ENCODE measurements at regions not wholly inside any gene's neighbourhood (a gene's known extent, or its start where the extent isn't known, plus 50 kb on each side); places are given as distances from the start of the nearest gene placed in this dataset.

DNA sequence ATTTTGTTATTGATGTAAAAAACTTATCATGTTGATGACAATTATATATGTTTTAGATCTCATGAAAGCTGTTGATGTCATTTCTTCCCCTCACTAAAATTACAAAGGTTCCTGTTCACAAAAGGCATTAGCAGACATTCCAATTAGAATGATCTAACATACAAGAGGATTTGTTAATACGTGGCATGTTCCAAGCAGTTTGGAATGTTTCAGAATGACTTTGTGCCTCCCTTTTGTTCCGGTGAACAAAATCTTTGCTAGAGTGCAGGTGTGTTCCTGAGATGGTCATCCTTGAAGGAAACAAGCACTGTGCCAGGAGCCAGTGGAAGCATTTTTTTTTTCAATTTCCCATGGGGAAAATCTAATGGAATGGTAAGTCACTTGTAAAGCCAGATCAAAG is 108.0 kb upstream of the KCTD3 start:
- DNase-seq (ENCODE audit: low read depth) = peak; percentile 15

DNA sequence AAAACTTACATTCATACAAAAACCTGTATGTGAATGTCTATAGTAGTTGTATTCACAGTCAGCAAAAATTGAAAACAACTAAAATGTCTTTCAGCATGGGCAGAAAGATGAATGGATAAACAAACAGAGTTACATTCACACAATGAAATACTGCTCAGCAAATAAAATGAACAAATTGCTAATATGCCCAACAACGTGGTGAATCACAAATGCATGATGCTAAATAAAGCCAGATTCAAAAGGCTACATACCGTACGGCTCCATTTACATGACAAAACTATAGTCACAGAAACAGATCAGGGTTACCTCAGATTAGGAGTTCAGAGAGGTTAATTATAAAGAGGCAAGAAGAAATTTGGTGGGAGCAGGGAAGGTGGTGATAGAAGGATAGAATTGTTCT is 100.7 kb upstream of the KCTD3 start:
- no peak for DNase-seq (ENCODE audit: low read depth)

DNA sequence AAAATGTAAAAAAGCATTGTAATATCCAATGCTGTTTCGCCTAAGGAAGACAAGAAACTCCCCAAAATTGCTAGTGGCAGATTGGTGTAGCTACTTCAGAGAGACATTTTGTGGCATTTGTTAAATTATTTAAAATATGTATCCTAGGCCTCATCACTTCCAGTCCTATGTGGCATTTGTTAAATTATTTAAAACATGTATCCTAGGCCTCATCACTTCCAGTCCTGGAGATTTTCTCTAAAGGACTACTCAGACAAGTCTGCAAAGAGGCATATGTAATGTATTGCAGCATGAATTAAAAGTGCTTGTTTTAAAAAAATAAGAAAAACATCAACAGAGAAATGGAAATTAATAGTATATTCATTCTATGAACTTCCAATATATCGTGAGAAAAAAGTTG is 95.6 kb upstream of the KCTD3 start:
- DNase-seq (ENCODE audit: low read depth) = no peak

DNA sequence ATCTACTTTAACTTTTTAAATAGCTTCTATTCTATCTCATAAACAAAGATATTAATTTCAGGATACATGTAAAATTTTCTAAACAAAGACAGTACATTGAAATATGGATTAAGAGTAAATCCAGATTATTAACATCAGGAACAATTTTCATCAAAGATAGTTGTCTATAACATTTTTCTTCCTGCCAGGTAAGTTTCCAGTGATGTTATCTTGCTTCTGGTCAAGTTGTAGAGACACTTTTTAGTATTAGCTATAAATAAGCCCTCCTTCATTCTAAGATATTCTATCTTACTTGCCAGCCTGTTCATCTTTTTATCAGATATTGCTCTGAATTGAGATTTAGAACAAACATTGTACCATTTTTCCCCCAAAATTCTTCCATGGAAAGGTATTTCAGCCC is 94.4 kb upstream of the KCTD3 start:
- no peak for DNase-seq (ENCODE audit: low read depth)

DNA sequence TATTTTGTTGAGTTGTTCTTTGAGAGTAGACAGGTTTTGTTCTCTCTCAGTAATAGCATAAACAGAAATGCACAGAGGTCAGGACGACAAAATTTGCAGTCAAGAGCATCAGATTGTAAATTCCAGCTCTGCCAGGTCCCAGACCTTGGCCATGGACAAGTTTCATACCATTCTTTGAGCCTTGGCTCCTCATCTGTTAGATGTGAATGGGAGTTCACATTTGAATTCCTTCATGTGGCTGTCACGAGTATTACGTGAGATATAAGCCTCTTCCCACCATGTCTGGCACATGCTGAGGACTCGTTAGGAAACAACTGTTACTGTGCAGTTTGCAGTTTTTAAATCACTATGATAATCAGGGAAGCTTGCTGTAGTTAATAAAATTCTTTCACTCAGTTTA is 93.2 kb upstream of the KCTD3 start:
- peak; percentile 47 for DNase-seq (ENCODE audit: low read depth)

DNA sequence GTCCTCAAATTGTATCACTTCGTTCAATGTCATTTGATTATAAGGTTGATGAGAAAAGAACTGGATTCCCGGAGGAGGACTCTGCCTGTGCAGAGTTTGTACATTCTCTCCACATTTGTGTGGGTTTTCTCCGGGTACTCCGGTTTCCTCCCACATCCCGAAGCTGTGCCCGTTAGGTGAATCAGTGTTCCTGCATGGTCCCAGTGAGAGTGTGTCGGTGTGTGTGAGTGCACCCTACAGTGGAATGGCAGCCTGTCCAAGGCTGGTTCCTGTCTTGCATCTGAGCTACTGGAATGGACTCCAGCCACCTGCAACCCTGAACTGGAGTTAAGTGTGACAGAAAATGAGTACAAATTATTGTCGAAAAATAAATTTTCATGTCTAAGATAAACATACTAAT is 92.2 kb upstream of the KCTD3 start:
- no peak for DNase-seq (ENCODE audit: low read depth)

DNA sequence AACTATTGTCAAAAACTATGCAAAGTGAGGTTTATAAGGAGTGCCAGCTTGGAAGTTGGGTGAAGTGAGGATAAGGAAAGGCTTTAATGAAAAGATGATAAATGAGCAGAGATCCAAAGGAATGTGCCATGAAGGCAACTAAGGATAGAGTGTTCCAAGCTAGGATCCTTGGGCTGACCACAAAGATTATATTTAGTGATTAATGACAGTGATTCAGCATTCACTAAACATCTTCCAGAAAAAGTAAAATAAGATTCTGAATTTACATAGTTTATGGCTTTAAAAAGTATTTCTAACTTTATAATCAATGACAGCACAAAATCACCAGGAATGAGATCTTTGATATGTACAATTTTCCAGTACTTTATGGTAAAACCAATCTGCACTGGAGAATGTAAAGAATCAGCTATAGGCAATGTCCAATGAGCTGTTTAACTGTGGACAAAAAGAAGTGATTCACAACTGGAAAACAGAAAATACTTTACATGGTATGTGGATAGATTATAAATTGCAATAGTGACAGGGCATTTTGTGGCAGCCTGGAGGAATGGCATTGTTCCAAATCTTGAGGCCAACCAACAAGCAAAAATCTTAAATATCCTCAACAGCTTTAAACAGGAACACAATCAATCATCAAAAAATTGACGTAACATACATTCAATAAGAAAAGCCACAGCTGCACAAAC is 91.2 kb upstream of the KCTD3 start:
- DNase-seq (ENCODE audit: low read depth) = peak; percentile 72

DNA sequence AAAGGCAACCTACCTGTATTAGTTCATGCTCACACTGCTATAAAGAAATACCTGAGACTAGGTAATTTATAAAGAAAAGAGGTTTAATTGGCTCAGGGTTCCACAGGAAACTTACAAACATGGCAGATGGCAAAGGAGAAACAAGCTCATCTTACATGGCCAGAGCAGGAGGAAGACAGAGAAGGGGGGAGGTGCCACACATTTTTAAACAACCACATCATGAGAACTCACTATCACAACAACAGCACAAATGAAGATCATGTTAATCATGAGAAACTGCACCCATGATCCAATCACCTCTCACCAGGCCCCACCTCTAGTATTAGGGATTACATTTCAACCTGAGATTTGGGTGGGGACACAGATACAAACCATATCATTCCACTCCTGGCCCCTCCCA is 90.6 kb upstream of the KCTD3 start:
- peak; percentile 74 for DNase-seq (ENCODE audit: low read depth)

DNA sequence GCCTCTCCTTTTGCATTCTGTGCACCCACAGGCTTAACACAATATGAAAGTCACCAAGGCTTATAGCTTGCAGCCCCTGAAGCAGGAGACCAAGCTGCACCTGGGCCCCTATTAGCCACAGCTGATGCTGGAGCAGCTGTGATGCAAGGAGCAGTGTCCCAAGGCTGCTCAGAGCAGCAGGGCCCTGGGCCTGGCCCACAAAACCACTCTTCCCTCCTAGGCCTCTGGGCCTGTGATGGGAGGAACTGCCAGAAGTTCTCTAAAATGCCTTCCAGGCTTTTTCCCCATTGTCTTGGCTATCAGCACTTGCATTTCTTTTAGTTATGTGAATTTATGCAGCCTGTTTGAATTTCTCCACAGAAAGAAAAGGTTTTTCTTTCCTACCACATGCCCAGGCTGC is 89.5 kb upstream of the KCTD3 start:
- DNase-seq (ENCODE audit: low read depth) = no peak

DNA sequence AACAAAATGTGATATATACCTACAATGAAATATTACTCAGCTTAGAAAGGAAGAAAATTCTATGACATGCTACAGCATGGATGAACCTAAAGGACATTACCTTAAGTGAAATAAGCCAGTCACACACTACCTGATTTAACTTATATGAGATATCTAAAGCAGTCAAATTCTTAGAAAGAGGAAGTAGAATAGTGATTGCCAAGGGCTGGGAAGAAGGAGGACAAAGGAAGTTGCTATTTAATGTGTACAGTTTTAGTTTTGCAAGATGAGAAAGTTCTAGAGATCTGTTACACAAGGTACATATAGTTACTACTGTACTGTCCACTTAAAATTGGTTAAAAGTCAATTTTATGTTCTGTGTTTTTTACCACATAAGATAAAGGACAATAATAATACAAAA is 87.5 kb upstream of the KCTD3 start:
- DNase-seq (ENCODE audit: low read depth) = no peak

DNA sequence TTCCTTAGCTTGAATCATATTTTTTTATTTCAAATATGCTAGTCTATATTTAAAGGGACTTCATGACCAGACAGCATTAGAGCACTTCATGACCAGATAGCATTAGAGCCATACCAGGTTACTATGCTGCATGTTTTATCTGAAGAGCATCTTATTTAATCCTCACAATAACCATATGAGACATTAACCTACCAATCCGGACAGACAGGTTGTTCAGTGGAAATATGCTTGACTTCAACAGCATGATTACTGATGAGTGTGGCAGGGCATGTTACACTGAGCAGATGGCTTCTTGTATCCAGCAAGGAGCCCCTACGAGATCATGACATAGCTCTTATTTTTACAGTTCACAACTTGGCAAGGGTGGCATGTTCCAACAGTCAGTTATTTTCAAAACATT is 85.0 kb upstream of the KCTD3 start:
- no peak for DNase-seq (ENCODE audit: low read depth)

DNA sequence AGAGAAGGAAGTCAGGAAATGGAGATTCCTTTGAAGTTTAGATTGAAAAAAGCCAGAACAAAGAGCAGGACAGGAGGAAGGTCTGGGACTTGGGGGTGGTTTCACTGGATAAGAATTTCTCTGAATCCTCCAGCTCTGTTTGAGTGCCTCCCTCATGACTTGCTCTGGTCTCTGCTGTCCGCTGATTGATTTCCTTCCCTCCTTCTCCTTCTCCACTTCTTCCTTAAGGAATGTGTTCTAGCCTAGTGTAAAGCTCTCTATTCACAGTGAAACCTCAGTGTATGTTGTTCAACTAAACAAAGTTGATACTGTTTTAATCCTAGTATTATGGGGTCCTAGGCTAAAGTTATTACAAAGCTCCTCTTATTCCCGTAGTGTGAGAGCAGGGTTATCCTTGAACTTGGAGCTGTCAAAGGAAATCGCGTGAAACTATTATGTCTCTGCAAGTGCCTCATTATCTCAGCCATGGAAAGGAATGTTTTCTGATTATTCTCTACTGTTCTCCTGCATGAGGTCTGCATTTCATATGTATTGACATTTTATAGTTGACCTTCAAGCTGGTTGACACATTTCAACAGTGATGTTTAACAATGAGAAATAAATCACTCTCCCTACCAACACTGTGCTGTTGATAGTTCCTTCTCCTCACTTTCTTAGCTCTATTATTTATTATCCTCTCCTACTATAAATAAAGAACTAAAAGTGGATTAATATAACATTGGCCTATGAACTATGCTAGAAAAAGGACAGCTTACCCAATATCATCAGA is 82.7 kb upstream of the KCTD3 start:
- no peak for DNase-seq (ENCODE audit: low read depth)

DNA sequence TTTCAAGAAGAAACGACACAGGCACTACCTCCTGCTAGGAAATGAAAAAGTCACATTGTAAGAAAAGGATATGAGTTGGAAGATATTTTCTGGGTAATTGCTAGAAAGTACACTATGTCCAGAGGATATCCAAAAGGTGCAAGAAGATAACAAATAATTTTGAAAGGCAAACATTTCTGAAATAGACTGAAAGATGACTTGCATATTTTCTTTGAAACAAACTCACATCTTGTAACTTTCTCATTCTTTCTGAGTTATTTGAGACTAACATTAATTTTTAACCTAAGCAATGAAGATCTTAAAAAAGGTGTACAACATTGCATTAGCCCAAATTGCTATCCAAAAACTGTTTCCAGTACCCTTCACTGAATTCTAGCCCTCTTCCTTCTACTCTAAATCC is 79.6 kb upstream of the KCTD3 start:
- no peak for DNase-seq (ENCODE audit: low read depth)

DNA sequence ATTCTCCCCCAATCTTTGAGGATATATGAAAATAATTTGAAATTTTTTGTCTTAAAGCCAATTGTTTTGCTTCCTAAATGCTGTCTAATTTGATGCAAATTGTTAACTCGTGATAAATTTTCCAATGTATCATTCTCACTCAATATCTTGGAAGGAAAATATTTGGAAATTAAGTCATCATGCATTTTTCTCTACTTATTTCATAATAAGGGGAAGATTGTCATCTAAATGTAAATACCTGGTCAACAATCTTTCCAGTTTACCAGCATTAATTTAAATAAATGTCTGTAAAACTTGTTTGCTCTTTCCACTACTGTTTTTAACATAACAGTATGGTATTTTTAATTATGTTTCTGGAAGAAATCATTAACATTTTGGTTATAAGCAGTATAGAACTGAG is 78.3 kb upstream of the KCTD3 start:
- DNase-seq (ENCODE audit: low read depth) = no peak

DNA sequence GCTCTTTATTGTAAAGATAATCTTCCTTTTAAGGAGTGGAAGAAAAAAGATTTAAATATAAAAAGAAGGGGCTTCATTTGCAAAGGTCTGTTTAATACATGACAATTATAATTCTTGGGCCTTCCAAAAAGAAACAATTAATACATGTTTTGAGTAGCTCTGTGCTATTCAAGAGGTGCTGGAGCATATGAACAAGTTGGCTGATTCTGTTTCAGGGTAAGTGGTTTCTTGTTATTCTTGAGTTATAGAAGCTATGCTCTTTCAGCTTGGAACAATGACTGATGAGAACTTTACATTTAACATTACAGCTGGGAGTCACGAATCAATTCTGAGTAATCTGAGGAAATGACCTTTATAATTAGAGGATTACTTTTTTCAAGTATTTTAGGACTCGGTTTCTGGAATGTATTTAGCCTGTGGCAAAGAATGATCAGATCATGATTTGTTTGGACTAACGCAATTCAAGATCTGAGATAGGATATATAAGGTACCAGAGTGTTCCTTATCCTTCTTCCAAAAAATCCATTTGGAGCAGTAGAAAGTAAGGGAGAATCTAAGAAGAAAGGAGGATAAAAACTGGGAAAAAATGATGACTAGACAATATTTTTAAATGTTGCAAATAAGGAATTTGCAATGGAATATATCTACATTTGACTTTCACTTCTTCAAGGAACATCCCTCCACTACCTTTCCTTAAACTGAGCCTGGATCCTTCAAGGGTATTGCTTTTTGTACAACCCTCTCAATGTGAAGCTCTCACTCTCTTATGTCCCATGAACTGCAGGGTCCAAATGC is 77.1 kb upstream of the KCTD3 start:
- DNase-seq (ENCODE audit: low read depth) = no peak

DNA sequence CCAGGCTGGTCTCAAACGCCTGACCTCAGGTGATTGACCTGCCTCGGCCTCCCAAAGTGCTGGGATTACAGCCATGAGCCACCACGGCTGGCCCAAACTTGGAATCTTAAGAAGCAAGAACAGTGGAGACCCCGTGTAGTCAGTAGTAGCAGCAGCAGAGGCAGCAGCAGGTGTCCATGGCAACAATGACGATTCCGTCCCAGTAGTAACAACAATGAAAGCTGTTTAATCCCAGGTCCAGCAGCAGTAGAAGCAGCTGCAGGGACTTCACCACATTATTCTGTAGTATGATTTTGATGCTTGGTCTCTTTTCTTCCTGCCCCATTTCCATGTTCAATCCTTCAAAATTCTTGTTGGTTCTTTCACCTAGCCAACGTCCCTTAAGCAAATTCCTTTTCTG is 69.6 kb upstream of the KCTD3 start:
- no peak for DNase-seq (ENCODE audit: low read depth)

DNA sequence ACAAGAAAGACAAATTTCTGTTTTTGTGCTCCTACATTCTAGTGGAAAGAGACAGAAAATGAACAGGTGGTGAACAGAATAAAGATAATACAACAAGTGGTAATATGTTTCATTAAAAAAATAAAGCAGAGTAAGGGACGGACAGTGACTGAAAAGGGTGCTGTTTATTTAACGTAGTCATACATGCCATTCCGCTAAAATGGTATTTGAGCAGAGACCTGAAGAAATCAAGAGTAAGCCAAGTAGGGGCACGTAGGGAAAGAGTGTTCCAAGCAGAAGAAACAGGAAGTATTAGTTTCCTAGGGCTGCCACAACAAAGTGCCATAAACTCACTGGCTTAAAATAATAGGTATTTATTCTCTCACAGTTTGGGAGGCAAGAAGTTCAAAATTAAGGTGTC is 65.6 kb upstream of the KCTD3 start:
- DNase-seq (ENCODE audit: low read depth) = no peak

DNA sequence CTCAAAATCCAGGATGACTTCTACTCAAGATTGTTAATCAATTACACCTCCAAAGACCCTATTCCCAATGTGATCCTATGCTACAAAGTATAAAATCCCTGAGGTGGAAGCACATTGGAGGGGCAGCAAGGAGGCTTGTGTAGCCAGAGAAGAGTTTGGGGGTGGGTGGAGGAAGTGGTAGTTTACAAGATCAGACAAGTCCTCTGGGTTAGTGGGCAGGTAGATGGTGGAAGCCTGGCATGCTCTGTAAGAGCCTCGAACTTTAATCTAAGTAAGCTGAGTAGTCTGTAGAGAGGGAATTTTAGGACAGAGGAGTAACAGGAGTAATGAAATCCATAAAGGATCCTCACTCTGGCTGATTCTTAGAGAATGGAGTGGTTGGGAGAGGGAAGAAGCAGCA is 65.0 kb upstream of the KCTD3 start:
- no peak for DNase-seq (ENCODE audit: low read depth)

DNA sequence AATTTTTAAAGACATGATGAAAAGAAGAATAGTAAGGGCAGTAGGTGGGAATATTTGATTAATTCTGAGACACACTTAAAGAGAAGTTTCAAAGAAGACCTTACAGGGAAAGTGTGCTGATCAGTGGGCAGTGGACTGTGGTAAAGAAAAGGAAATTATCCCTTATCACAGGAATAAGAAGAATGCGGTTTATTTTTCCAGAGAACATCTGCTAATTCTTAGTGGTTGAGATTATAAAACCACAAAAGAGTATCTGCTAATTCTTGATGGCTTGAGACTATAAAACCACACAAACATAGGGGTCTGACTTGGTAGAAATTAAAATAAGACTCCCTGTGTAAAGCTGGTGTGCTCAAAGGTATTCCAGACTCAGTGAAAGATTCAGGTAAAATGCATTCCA is 60.0 kb upstream of the KCTD3 start:
- peak; percentile 43 for DNase-seq (ENCODE audit: low read depth)

DNA sequence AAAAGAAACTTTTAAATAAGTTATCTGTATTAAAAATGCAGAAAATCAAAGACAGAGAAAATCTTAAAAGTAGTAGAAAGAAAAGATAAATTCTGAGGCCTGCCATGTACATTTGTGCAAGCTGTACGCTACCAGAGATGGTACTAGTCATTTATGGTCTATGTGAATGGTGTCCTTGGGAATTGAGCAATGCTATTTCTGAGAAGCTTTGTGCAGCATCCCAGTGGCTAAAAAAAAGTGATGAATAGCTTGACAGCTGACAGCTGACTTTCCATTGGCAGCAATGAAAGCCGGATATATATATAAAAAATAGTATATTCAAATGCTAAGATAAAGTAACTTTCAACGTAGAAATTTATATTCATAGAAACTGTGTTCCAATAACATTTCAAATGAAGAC is 58.8 kb upstream of the KCTD3 start:
- DNase-seq (ENCODE audit: low read depth) = no peak
